ENCODE measurements at regions not wholly inside any gene's neighbourhood (a gene's known extent, or its start where the extent isn't known, plus 50 kb on each side); places are given as distances from the start of the nearest gene placed in this dataset.

- TF ChIP-seq CTCF (optimal IDR thresholded peaks at IDR 0.05 in 1 of 3, IDR thresholded peaks at IDR 0.05 in 1 of 3, conservative IDR thresholded peaks at IDR 0.05 in 1 of 3; ENCODE audit: extremely low read depth in 1 of 3, insufficient read depth in 2 of 3, low read length in 3 of 3): no peak
- no peak for TF ChIP-seq EZH2 (IDR thresholded peaks at IDR 0.05; ENCODE audit: low read length)
Observed at GRCh38 chr9:25412646-25413045, 265.6 kb downstream of the TUSC1 start.
